HL-60 (cell line): ENCODE measurements at regions not wholly inside any gene's neighbourhood (a gene's known extent, or its start where the extent isn't known, plus 50 kb on each side); places are given as distances from the start of the nearest gene placed in this dataset.

Source experiments
- GABPA ChIP-seq: IDR thresholded peaks from 2 replicates; pipeline ENCODE4 v1.6.1; 2012; ENCODE audit warnings: low read depth
- POLR2AphosphoS5 ChIP-seq: IDR thresholded peaks from 2 replicates; pipeline ENCODE4 v1.6.1; 2012; ENCODE audit warnings: low read depth
- SPI1 ChIP-seq: IDR thresholded peaks from 2 replicates; pipeline ENCODE4 v1.6.1; 2012; ENCODE audit warnings: low read depth, mild to moderate bottlenecking, borderline replicate concordance
- TF ChIP-seq, protein P1 (sequence below): IDR thresholded peaks from one replicate; pipeline ENCODE4 v1.5.1; 2011; ENCODE audit warnings: low read length, control low read depth, inconsistent platforms; ENCODE audit not compliant: insufficient read depth

DNA sequence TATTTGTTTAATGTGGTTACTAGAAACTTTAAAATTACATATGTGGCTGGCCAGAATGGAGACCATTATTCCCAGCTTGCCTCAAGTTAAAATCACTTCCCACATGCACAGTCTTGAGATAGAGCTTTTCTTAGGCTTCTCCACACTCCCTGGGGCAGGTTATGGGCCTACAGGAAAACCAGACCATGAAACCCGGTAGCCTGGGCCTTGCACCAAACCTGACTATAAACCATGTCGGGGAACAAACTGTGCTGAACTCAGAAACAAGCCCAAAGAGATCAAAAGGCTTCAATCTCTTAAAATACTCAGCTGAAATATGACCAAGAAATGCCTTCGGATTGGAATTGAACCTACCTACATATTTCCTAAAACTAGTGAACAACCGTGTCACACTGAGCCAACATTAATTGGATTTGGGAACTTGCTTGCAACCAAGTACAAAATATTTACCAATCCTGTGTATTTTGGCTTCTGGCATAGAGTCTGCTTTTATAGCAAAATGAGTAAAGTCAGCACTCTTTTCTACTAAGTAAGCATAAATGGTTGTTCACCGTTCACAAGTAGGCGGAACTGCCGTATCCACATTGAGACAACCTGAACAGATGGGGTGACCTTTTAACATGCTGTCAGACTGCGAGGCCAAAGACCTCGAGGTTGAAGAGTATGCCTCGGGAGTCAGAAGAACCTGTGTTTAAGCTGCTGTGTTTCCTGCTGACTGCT lies 199.5 kb downstream of the FAM76B start:
- TF ChIP-seq, protein P1, sequence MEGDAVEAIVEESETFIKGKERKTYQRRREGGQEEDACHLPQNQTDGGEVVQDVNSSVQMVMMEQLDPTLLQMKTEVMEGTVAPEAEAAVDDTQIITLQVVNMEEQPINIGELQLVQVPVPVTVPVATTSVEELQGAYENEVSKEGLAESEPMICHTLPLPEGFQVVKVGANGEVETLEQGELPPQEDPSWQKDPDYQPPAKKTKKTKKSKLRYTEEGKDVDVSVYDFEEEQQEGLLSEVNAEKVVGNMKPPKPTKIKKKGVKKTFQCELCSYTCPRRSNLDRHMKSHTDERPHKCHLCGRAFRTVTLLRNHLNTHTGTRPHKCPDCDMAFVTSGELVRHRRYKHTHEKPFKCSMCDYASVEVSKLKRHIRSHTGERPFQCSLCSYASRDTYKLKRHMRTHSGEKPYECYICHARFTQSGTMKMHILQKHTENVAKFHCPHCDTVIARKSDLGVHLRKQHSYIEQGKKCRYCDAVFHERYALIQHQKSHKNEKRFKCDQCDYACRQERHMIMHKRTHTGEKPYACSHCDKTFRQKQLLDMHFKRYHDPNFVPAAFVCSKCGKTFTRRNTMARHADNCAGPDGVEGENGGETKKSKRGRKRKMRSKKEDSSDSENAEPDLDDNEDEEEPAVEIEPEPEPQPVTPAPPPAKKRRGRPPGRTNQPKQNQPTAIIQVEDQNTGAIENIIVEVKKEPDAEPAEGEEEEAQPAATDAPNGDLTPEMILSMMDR, result no peak
- TF ChIP-seq GABPA (no peak), POLR2AphosphoS5 (no peak), SPI1 (no peak)
